IMR-90 (cell line): ENCODE measurements at regions not wholly inside any gene's neighbourhood (a gene's known extent, or its start where the extent isn't known, plus 50 kb on each side); places are given as distances from the start of the nearest gene placed in this dataset.

Experiments
- ATAC-seq: fragments of 200-7000 bp; cut with Tn5 transposase; 2 replicates; pipeline ENCODE4 v1.9.1; 2020; ENCODE audit warnings: low read depth, mild to moderate bottlenecking, moderate library complexity
- BruUV-seq: library from RNA; stranded (reverse); fragments of 400-500 nt; replicated peaks from 2 replicates; lab custom pipeline; 2021; lab: Mats Ljungman, UMichigan
- CTCF ChIA-PET: fragments of 300-600 bp; formaldehyde crosslinking; extraction: SDS; loops from one replicate; lab custom pipeline; 2021; ENCODE audit warnings: antibody characterized with exemption; lab: Yijun Ruan, JAX
- POLR2A ChIA-PET: fragments of 300-600 bp; sonication (Branson Sonifier 250); formaldehyde crosslinking; loops from one replicate; lab custom pipeline; 2022; ENCODE audit warnings: antibody characterized with exemption; ENCODE audit not compliant: unreplicated experiment; lab: Charles Lee
- DNase-seq: peaks from one replicate; pipeline ENCODE4 v3.0.0; 2013
- H2AFZ ChIP-seq: replicated peaks from 2 replicates; pipeline ENCODE3; 2013; ENCODE audit warnings: low read length, mild to moderate bottlenecking; ENCODE audit not compliant: poor library complexity
- H2AK5ac ChIP-seq: 2 replicates; pipeline ENCODE4 v1.6.1; 2013; ENCODE audit warnings: low read depth, low read length, inconsistent platforms
- H2AK9ac ChIP-seq: replicated peaks from 2 replicates; pipeline ENCODE3; 2013; ENCODE audit warnings: mild to moderate bottlenecking, low read depth, low read length, moderate library complexity; ENCODE audit not compliant: poor library complexity
- H2BK120ac ChIP-seq: 2 replicates; pipeline ENCODE4 v1.6.1; 2013; ENCODE audit warnings: low read depth, low read length, inconsistent platforms
- H2BK15ac ChIP-seq: 3 replicates; pipeline ENCODE4 v1.6.1; 2013; ENCODE audit warnings: low read depth, low read length, inconsistent platforms
- H2BK20ac ChIP-seq: 2 replicates; pipeline ENCODE4 v1.6.1; 2013; ENCODE audit warnings: low read depth, mild to moderate bottlenecking, inconsistent platforms, low read length, moderate library complexity
- H2BK5ac ChIP-seq: 2 replicates; pipeline ENCODE4 v1.6.1; 2013; ENCODE audit warnings: mild to moderate bottlenecking, low read depth, low read length, inconsistent platforms; ENCODE audit not compliant: poor library complexity, severe bottlenecking
- H3K14ac ChIP-seq: replicated peaks from 2 replicates; pipeline ENCODE4 v1.6.1; 2013; ENCODE audit warnings: low read depth, low read length, inconsistent platforms
- H3K18ac ChIP-seq: 2 replicates; pipeline ENCODE4 v1.6.1; 2013; ENCODE audit warnings: low read depth, low read length, control low read depth
- H3K23ac ChIP-seq: 2 replicates; pipeline ENCODE4 v1.6.1; 2013; ENCODE audit warnings: low read depth, low read length, inconsistent platforms
- H3K27ac ChIP-seq: 2 replicates; pipeline ENCODE4 v1.5.1; 2013; ENCODE audit warnings: mild to moderate bottlenecking, control low read depth, low read length; ENCODE audit not compliant: insufficient read depth
- H3K27me3 ChIP-seq: 2 replicates; pipeline ENCODE4 v1.6.1; 2013; ENCODE audit warnings: low read length; ENCODE audit not compliant: control insufficient read depth, insufficient read depth
- H3K36me3 ChIP-seq: 2 replicates; pipeline ENCODE4 v1.6.1; 2013; ENCODE audit warnings: low read length, mixed read lengths; ENCODE audit not compliant: control insufficient read depth, insufficient read depth
- H3K4ac ChIP-seq: 2 replicates; pipeline ENCODE4 v1.6.1; 2013; ENCODE audit warnings: low read depth, low read length, inconsistent platforms
- H3K4me1 ChIP-seq: 2 replicates; pipeline ENCODE4 v1.6.1; 2013; ENCODE audit warnings: low read length, mixed read lengths; ENCODE audit not compliant: control insufficient read depth, insufficient read depth
- H3K4me2 ChIP-seq: 2 replicates; pipeline ENCODE4 v1.6.1; 2013; ENCODE audit warnings: low read depth, mild to moderate bottlenecking, control low read depth, low read length, moderate library complexity
- H3K4me3 ChIP-seq: 2 replicates; pipeline ENCODE4 v1.5.1; 2013; ENCODE audit warnings: low read depth, mild to moderate bottlenecking, control low read depth, low read length, moderate library complexity; ENCODE audit not compliant: insufficient read depth
- H3K56ac ChIP-seq: 2 replicates; pipeline ENCODE4 v1.6.1; 2013; ENCODE audit warnings: low read length, inconsistent platforms; ENCODE audit not compliant: insufficient read depth; ENCODE audit errors: extremely low read depth
- H3K79me1 ChIP-seq, 2 experiments: 2 replicates each; pipeline ENCODE4 v1.6.1; 2013; ENCODE audit warnings: low read length in 2 of 2, inconsistent platforms in 1 of 2, low read depth in 1 of 2
- H3K9ac ChIP-seq: 2 replicates; pipeline ENCODE4 v1.6.1; 2013; ENCODE audit warnings: low read depth, low read length, control low read depth
- H3K9me1 ChIP-seq: 2 replicates; pipeline ENCODE4 v1.6.1; 2013; ENCODE audit warnings: low read length, inconsistent platforms; ENCODE audit not compliant: insufficient read depth
- H3K9me3 ChIP-seq: 2 replicates; pipeline ENCODE4 v1.6.1; 2013; ENCODE audit warnings: low read length; ENCODE audit not compliant: control insufficient read depth, insufficient read depth
- H4K20me1 ChIP-seq: 2 replicates; pipeline ENCODE4 v1.6.1; 2013; ENCODE audit warnings: low read length, inconsistent platforms; ENCODE audit not compliant: insufficient read depth
- H4K5ac ChIP-seq: 2 replicates; pipeline ENCODE4 v1.6.1; 2013; ENCODE audit warnings: mild to moderate bottlenecking, low read depth, low read length, control low read depth
- H4K8ac ChIP-seq, 2 experiments: 2 replicates each; pipeline ENCODE4 v1.6.1; 2013; ENCODE audit warnings: low read depth in 2 of 2, low read length in 2 of 2, control low read depth in 1 of 2, inconsistent platforms in 1 of 2
- H4K91ac ChIP-seq: 2 replicates; pipeline ENCODE4 v1.6.1; 2013; ENCODE audit warnings: low read depth, low read length, inconsistent platforms; ENCODE audit not compliant: insufficient read depth
- BHLHE40 ChIP-seq: fragments of 150-350 bp; IDR thresholded peaks from 2 replicates; pipeline ENCODE4 v1.6.1; 2016; ENCODE audit warnings: mild to moderate bottlenecking, low read depth, low read length
- CTCF ChIP-seq: conservative IDR thresholded peaks from 2 replicates; pipeline ENCODE4 v1.5.1; 2012; ENCODE audit warnings: mild to moderate bottlenecking, low read depth, low read length, improper control_type of control experiment
- ELK1 ChIP-seq: fragments of 150-350 bp; IDR thresholded peaks from 2 replicates; pipeline ENCODE4 v1.6.1; 2016; ENCODE audit warnings: low read depth, mild to moderate bottlenecking, low read length, moderate library complexity, borderline replicate concordance
- FOS ChIP-seq: fragments of 150-350 bp; IDR thresholded peaks from 2 replicates; pipeline ENCODE4 v1.6.1; 2016; ENCODE audit warnings: low read depth, low read length
- MAZ ChIP-seq: IDR thresholded peaks from 2 replicates; pipeline ENCODE4 v1.6.1; 2012; ENCODE audit warnings: low read depth, mild to moderate bottlenecking, low read length, improper control_type of control experiment, moderate library complexity, borderline replicate concordance
- MXI1 ChIP-seq: IDR thresholded peaks from 2 replicates; pipeline ENCODE4 v1.6.1; 2012; ENCODE audit warnings: low read depth, mild to moderate bottlenecking, low read length, moderate library complexity, borderline replicate concordance
- NFE2L2 ChIP-seq: fragments of 150-350 bp; IDR thresholded peaks from 2 replicates; pipeline ENCODE4 v1.6.1; 2016; ENCODE audit warnings: low read depth, mild to moderate bottlenecking, low read length
- POLR2A ChIP-seq: IDR thresholded peaks from 2 replicates; pipeline ENCODE4 v1.6.1; 2012; ENCODE audit warnings: mild to moderate bottlenecking, low read depth, low read length
- RAD21 ChIP-seq: IDR thresholded peaks from 2 replicates; pipeline ENCODE4 v1.6.1; 2012; ENCODE audit warnings: low read length, improper control_type of control experiment
- RCOR1 ChIP-seq: IDR thresholded peaks from 2 replicates; pipeline ENCODE4 v1.6.1; 2012; ENCODE audit warnings: mild to moderate bottlenecking, low read length, improper control_type of control experiment; ENCODE audit not compliant: insufficient replicate concordance
- RFX5 ChIP-seq: IDR thresholded peaks from 2 replicates; pipeline ENCODE4 v1.8.0; 2012; ENCODE audit warnings: low read depth, mild to moderate bottlenecking, low read length, moderate library complexity
- SMC3 ChIP-seq: fragments of 150-350 bp; IDR thresholded peaks from 2 replicates; pipeline ENCODE4 v1.6.1; 2016; ENCODE audit warnings: low read depth, mild to moderate bottlenecking, antibody characterized with exemption, low read length, moderate library complexity
- USF2 ChIP-seq: fragments of 150-350 bp; IDR thresholded peaks from 2 replicates; pipeline ENCODE4 v1.6.1; 2017; ENCODE audit warnings: mild to moderate bottlenecking, antibody characterized with exemption, low read length, low read depth
- WGBS, 2 experiments: methylation state at CpG; one replicate each; pipeline versions ENCODE4 v1.1.5 to v1.1.7; 2013; ENCODE audit warnings: missing lambda C conversion rate in 2 of 2; ENCODE audit not compliant: insufficient read length in 1 of 2; ENCODE audit errors: extremely low coverage in 2 of 2; 5-methylcytosine and 5-hydroxymethylcytosine counted together
- dilution Hi-C: fragments of 300-500 bp; cut with HindIII; formaldehyde crosslinking; loops from one replicate; pipeline ENCODE4 v1.14.3; 2018; ENCODE audit warnings: low sequenced_read_pairs; ENCODE audit not compliant: unreplicated experiment
- in situ Hi-C: fragments of 300-500 bp; cut with MboI; formaldehyde crosslinking; loops from 3 replicates; pipeline ENCODE4 v1.14.3; 2019; ENCODE audit warnings: low sequenced_read_pairs, inconsistent platforms, mixed read lengths
- intact Hi-C: fragments of 100-400 bp; cut with micrococcal nuclease; formaldehyde crosslinking; loops from 2 replicates; pipeline ENCODE4 v1.10.0; 2022

GRCh38 chr7:125412890-125413665, 483.5 kb upstream of the POT1 start:
- Histone ChIP-seq H3K4me3 (no peak overlapping the region), H3K27me3 (no peaks in the 10 kb centered on the region), H2BK120ac (no peak overlapping the region), H4K8ac (no peak overlapping the region), H3K36me3 (no peaks in the 10 kb centered on the region), H4K91ac (no peak overlapping the region), H3K9ac (no peak overlapping the region), H3K4me2 (no peak overlapping the region), H2AFZ (no peak overlapping the region), H3K14ac (no peak overlapping the region), H4K5ac (no peak overlapping the region), H2AK9ac (no peak overlapping the region), H3K56ac (no peak overlapping the region), H3K4me1 (no peaks in the 10 kb centered on the region), H2AK5ac (no peak overlapping the region), H3K27ac (no peak overlapping the region), H3K9me3 (peaks cover 5% of the 10 kb centered on the region), H3K79me1 (no peaks in the 10 kb centered on the region), H4K20me1 (no peaks in the 10 kb centered on the region), H2BK20ac (no peak overlapping the region), H3K18ac (no peak overlapping the region), H3K23ac (no peak overlapping the region), H2BK15ac (no peak overlapping the region), H3K9me1 (no peaks in the 10 kb centered on the region), H2BK5ac (no peak overlapping the region), H3K4ac (no peak overlapping the region)
- ChIA-PET POLR2A (no interaction called here), CTCF (no interaction called here)
- intact Hi-C loops (no loop called here), in situ Hi-C loops (no loop called here), dilution Hi-C loops (no loop called here)
- no TSS peak for BruUV-seq
- DNase-seq, result no peak
- TF ChIP-seq RCOR1, result no peak
- no peak for TF ChIP-seq CTCF
- TF ChIP-seq BHLHE40, result no peak
- no peak for TF ChIP-seq USF2
- TF ChIP-seq RAD21, result no peak
- TF ChIP-seq RFX5, result no peak
- TF ChIP-seq SMC3, result no peak
- no peak for TF ChIP-seq MAZ
- TF ChIP-seq MXI1, result no peak
- no peak for TF ChIP-seq POLR2A
- TF ChIP-seq NFE2L2, result no peak
- TF ChIP-seq FOS, result no peak
- TF ChIP-seq ELK1, result no peak
- no peak for ATAC-seq
- WGBS, 2 experiments, result no CpG with 5 or more reads among the region's 2 CpGs
